Tibial artery (tissue), 4 donors: ENCODE measurements at regions not wholly inside any gene's neighbourhood (a gene's known extent, or its start where the extent isn't known, plus 50 kb on each side); places are given as distances from the start of the nearest gene placed in this dataset.
"Not testable (repeated sequence)": the region's sequence is repeated elsewhere in the genome, so short reads cannot be mapped to it uniquely, and the experiment has no call there.

Experiments used
- DNase-seq, 2 donors: peaks; one replicate each; pipeline ENCODE4 v3.0.0-alpha.2; 2019
- H3K27ac ChIP-seq, 2 donors: fragments of 200-600 bp; sonication (generic) in 1 of 2; 1 replicate in 1 of 2; 2 replicates in 1 of 2; pipeline ENCODE4 v1.5.1; 2018 to 2019; ENCODE audit warnings: mild to moderate bottlenecking in 1 of 2
- H3K27me3 ChIP-seq, 2 donors: fragments of 200-600 bp; sonication (generic) in 1 of 2; one replicate each; pipeline versions ENCODE4 v1.5.1 to v1.6.0; 2016 to 2019
- H3K36me3 ChIP-seq, 3 donors: fragments of 200-600 bp; sonication (generic) in 2 of 3; one replicate each; pipeline ENCODE4 v1.5.1; 2016 to 2019; ENCODE audit warnings: mild to moderate bottlenecking in 2 of 3
- H3K4me1 ChIP-seq, 4 donors: fragments of 200-600 bp; sonication (generic) in 2 of 4; 1 replicate in 3 of 4; 2 replicates in 1 of 4; pipeline ENCODE4 v1.5.1; 2016 to 2019
- H3K4me3 ChIP-seq, 2 donors: fragments of 200-600 bp; sonication (generic) in 1 of 2; 1 replicate in 1 of 2; 2 replicates in 1 of 2; pipeline ENCODE4 v1.5.1; 2018 to 2019; ENCODE audit warnings: mild to moderate bottlenecking in 2 of 2
- H3K9me3 ChIP-seq, 3 donors: fragments of 200-600 bp; sonication (generic) in 1 of 3; one replicate each; pipeline ENCODE4 v1.5.1; 2016 to 2019
- intact Hi-C: fragments of 100-400 bp; cut with DNase I; formaldehyde crosslinking; loops from one replicate; pipeline ENCODE4 v1.15.0; 2023; ENCODE audit warnings: low total_unique reads
- TF ChIP-seq, protein P1 (sequence below), 2 experiments: fragments of 200-600 bp in 1 of 2; fragments of 450-650 bp in 1 of 2; IDR thresholded peaks; one replicate each; pipeline ENCODE4 v1.5.1; 2017 to 2019; ENCODE audit warnings: antibody characterized with exemption in 2 of 2, mild to moderate bottlenecking in 1 of 2, moderate library complexity in 1 of 2

DNA sequence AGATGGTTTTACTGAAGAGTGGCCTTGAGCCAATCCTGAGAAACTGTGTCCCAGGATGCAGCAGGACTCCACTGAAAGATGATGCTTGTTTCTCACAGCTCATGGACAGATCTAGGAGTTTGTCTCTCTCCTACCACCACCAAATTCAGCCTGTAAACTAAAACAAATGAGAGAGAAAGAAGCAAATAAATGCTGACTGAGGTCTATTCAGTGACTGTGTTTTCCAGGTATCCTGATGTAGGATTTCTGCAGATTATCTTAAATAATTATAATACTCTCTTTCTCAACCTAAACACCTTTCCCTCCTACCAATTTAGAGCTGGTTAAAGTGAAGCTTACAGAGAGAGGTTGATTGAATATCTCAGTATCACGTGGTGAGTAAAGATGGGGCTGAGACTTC, 599.6 kb upstream of the LCORL start:
- no peaks in the 10 kb centered on the region for H3K27me3 ChIP-seq
- H3K36me3 ChIP-seq = no peaks in the 10 kb centered on the region
- intact Hi-C loops = no loop called here
- no peaks in the 10 kb centered on the region for H3K4me1 ChIP-seq
- H3K9me3 ChIP-seq = no peaks in the 10 kb centered on the region
- no peak overlapping the region for H3K4me3 ChIP-seq
- TF ChIP-seq, protein P1, sequence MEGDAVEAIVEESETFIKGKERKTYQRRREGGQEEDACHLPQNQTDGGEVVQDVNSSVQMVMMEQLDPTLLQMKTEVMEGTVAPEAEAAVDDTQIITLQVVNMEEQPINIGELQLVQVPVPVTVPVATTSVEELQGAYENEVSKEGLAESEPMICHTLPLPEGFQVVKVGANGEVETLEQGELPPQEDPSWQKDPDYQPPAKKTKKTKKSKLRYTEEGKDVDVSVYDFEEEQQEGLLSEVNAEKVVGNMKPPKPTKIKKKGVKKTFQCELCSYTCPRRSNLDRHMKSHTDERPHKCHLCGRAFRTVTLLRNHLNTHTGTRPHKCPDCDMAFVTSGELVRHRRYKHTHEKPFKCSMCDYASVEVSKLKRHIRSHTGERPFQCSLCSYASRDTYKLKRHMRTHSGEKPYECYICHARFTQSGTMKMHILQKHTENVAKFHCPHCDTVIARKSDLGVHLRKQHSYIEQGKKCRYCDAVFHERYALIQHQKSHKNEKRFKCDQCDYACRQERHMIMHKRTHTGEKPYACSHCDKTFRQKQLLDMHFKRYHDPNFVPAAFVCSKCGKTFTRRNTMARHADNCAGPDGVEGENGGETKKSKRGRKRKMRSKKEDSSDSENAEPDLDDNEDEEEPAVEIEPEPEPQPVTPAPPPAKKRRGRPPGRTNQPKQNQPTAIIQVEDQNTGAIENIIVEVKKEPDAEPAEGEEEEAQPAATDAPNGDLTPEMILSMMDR (IDR thresholded peaks at IDR 0.05) = no peak
- no peak overlapping the region for H3K27ac ChIP-seq
- no peak for DNase-seq

DNA sequence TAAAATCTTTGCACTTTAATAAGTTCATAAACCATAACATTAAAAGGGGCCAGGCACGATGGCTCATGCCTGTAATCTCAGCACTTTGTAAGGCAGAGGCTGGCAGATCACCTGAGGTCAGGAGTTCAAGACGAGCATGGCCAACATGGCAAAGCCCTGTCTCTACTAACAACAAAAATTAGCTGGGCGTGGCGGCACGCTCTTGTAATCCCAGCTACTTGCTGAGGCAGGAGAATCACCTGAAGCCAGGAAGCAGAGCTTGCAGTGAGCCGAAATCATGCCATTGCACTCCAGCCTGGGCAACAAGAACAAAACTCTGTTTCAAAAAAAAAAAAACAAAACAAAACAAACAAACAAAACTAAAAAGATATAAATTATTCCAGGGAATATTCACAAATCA, 595.2 kb upstream of the LCORL start:
- no peaks in the 10 kb centered on the region for H3K9me3 ChIP-seq
- TF ChIP-seq, protein P1 (IDR thresholded peaks at IDR 0.05) = no peak
- no peaks in the 10 kb centered on the region for H3K4me1 ChIP-seq
- H3K27ac ChIP-seq = no peak overlapping the region
- H3K27me3 ChIP-seq = no peaks in the 10 kb centered on the region
- DNase-seq = no peak
- H3K4me3 ChIP-seq = no peak overlapping the region
- H3K36me3 ChIP-seq = no peaks in the 10 kb centered on the region
- intact Hi-C loops = no loop called here

DNA sequence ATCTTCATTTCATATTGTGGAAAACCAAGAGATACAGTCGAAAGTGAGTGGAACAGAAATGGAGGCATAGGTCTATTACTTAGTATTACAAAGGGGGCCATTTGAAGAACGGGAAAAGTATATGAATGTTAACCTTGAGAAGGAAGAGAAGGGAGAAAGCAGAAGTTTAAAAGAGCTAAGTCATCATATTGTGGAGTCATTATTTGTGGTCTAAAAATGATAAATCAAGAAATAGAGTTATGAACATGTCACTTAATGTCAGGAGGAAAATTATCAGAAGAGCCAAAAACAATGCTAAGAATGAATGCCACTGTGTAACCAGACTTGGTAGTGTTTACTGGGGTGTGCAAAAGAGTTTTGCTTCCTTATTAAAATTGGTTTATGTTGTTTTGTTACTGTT, 589.5 kb upstream of the LCORL start:
- no peak for DNase-seq
- Histone ChIP-seq H3K4me1 (no peaks in the 10 kb centered on the region), H3K4me3 (no peak overlapping the region), H3K36me3 (no peaks in the 10 kb centered on the region), H3K9me3 (no peaks in the 10 kb centered on the region), H3K27me3 (no peaks in the 10 kb centered on the region), H3K27ac (no peak overlapping the region)
- intact Hi-C loops = no loop called here
- TF ChIP-seq, protein P1 (IDR thresholded peaks at IDR 0.05) = no peak

DNA sequence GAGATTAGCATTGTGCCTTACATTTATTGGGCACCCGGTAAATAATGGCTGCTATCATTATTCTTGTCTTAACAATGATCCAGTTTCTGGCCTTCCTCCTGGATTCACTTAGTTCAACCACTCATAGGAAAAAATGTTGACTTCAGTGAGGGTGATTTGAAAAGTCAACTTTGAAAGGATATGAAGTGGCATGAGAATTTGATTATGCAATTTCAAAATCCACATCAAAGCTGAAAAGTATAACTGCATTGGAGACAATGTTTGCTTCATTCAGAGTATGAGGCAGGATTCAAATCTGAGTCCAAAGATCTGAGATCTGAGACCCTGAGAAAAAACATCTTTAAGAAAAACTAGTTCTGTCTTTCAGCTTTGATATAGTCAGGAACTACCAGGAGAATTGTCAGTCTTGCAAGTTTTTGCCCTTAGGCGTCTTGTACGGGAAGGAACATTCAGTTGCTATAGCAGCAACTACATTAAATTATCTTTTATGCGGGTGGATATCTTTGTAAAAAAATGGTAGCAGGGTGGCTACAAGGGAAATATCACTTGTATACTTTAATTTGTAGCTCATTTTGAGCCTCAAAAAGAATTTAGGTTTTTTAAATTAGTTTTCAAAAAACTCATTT, 587.5 kb upstream of the LCORL start:
- TF ChIP-seq, protein P1 (IDR thresholded peaks at IDR 0.05) = no peak
- Histone ChIP-seq H3K4me1 (no peaks in the 10 kb centered on the region), H3K4me3 (no peak overlapping the region), H3K36me3 (no peaks in the 10 kb centered on the region), H3K27me3 (no peaks in the 10 kb centered on the region), H3K9me3 (no peaks in the 10 kb centered on the region), H3K27ac (no peak overlapping the region)
- DNase-seq = no peak
- intact Hi-C loops = no loop called here

DNA sequence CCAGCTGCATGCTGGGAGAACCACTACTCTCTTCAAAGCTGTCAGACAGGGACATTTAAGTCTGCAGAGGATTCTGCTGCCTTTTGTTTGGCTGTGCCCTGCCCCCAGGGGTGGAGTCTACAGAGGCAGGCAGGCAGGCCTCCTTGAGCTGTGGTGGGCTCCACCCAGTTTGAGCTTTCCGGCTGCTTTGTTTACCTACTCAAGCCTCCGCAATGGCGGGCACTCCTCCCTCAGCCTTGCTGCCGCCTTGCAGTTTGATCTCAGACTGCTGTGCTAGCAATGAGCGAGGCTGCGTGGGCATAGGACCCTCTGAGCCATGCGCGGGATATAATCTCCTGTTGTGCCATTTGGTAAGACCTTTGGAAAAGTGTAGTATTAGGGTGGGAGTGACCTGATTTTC, 581.1 kb upstream of the LCORL start:
- intact Hi-C loops, H3K4me3 ChIP-seq, DNase-seq, H3K27ac ChIP-seq, H3K9me3 ChIP-seq, H3K4me1 ChIP-seq, H3K36me3 ChIP-seq, H3K27me3 ChIP-seq: not testable (repeated sequence)

DNA sequence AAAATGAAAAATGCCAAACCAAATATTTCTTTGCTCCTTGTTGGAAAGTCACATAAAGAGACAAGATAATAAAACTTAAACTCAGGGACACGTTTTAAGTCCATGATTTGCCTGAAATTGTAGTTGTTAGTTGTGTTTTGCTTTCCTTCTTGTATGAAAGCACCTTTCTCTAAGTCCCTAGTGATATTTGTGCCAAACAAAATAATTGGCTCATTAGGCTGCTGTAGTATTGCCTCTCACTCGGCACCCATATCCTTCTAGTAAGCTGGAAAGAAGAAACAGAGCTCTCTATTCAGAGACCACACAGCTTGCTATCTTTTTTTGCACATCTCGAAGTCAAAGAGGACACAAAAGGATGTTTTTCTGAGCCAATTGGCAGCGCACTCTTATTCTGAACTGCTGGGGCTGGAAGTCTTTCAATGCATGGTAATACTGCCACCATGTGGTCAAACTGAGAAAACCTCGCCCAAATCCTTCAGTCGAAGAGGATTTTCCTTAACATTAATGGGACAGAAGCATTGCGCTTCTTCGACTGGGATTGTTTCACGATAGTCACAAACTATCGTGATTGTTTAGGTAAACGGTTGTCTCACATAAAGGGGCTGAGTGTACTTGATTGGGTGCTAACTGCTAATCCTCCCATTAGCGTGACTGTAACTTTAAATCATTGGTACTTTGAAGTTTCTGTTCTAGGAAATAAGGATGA, 571.9 kb upstream of the LCORL start:
- peak in 1 of 2 donors; percentile 31 for DNase-seq
- Histone ChIP-seq H3K9me3 (no peaks in the 10 kb centered on the region), H3K27me3 (peaks cover 0 to 6% of the 10 kb centered on the region in 2 donors), H3K36me3 (no peaks in the 10 kb centered on the region), H3K4me1 (peaks cover 0 to 6% (median 2%) of the 10 kb centered on the region in 4 donors), H3K27ac (no peak overlapping the region), H3K4me3 (no peak overlapping the region)
- intact Hi-C loops = no loop called here
- TF ChIP-seq, protein P1 (IDR thresholded peaks at IDR 0.05) = peak; percentile 56 to 73
